SJCRH30 (cell line): ENCODE measurements at regions not wholly inside any gene's neighbourhood (a gene's known extent, or its start where the extent isn't known, plus 50 kb on each side); places are given as distances from the start of the nearest gene placed in this dataset.

Experiments
- DNase-seq, 2 experiments: peaks; one replicate each; pipeline ENCODE4 v3.0.0-alpha.2; 2015 to 2020
- H3K27ac ChIP-seq: fragments of 250-450 bp; sonication (Bioruptor Pico); 2 replicates; pipeline ENCODE4 v1.5.1; 2020; ENCODE audit warnings: mild to moderate bottlenecking, moderate library complexity
- H3K27me3 ChIP-seq: fragments of 250-450 bp; sonication (Bioruptor Pico); 2 replicates; pipeline ENCODE4 v1.5.1; 2020; ENCODE audit warnings: mild to moderate bottlenecking, moderate library complexity
- H3K36me3 ChIP-seq: fragments of 250-450 bp; sonication (Bioruptor Pico); 2 replicates; pipeline ENCODE4 v1.5.1; 2020; ENCODE audit warnings: mild to moderate bottlenecking, moderate library complexity
- H3K4me1 ChIP-seq: fragments of 250-450 bp; sonication (Bioruptor Pico); 2 replicates; pipeline ENCODE4 v1.5.1; 2020; ENCODE audit warnings: mild to moderate bottlenecking, moderate library complexity
- H3K4me3 ChIP-seq: fragments of 250-450 bp; sonication (Bioruptor Pico); 2 replicates; pipeline ENCODE4 v1.5.1; 2020; ENCODE audit warnings: mild to moderate bottlenecking, moderate library complexity
- H3K9me3 ChIP-seq: fragments of 250-450 bp; sonication (Bioruptor Pico); replicated peaks from 2 replicates; pipeline ENCODE4 v1.5.1; 2020; ENCODE audit warnings: mild to moderate bottlenecking, moderate library complexity

DNA sequence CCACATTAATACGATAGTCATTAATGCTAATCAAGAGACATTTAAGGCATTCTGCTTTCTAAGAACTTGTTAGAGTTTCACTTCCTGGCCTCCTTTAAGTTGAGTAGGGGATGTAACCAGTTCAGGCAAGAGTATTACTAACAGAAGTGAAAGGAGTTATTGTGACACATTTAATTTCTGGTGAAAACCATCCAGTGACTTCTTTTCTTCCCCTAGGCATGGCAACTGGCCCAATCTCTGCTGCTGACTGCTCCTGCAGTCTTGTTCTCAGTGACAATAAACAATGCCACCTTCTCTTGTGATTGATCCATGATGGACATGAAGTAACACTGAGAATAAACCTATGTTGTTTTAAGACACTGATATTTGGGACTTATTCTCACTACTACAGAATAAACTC lies 130.9 kb upstream of the DEFB112 start:
- Histone ChIP-seq H3K4me3 (no peak overlapping the region), H3K27ac (no peak overlapping the region), H3K27me3 (no peaks in the 10 kb centered on the region), H3K36me3 (no peaks in the 10 kb centered on the region), H3K4me1 (no peaks in the 10 kb centered on the region), H3K9me3 (no peaks in the 10 kb centered on the region)
- DNase-seq: no peak

DNA sequence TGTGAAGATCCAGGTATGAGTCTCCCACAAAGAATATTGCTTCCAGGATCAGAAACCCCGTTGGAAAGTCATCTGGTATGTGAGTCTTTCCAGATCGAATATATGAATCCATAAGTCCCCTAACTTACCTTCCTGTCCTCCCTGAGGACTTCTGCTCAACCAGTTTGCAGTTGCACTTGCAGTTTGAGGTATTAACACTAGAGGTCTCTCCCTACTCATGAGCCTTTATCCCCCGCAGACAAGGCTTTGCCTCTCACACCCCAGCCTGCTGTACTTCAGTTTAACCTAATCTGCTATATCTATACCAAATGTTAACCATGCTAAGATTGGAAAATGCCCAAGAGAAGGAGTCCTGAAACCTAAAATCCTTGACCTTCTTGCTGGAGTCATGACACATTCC lies 135.3 kb upstream of the DEFB112 start:
- Histone ChIP-seq H3K9me3 (no peaks in the 10 kb centered on the region), H3K4me1 (no peaks in the 10 kb centered on the region), H3K27ac (no peak overlapping the region), H3K4me3 (no peak overlapping the region), H3K27me3 (no peaks in the 10 kb centered on the region), H3K36me3 (no peaks in the 10 kb centered on the region)
- peak; percentile 2 to 56 for DNase-seq

DNA sequence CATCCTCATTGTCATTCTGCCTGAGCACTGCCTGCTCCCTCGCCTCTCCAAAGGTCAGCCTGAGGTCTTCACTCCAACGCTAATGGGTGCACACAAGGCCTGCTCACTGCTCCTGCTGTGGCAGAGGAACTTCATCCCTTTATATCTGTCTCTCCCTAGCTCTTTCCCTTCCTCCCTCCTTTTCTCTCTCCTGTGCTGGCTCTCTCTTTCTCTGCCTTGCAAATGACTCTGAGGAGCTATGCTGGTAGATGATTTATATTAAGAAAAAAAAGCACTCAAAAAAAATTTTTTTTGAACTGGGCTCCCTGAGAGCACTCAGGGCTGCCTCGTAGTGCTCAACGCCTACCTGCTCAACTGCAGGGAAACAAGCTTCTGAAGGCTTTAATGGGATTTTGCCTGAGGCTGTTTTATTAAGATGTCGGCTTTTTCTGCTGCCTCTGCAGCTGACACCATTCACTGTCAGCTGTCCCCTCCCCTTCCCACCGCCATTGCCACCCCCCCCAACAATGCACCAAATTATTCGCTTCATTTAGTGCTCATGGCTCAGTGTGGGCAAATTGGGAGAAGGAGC lies 137.7 kb upstream of the DEFB112 start:
- H3K4me3 ChIP-seq: no peak overlapping the region
- H3K27me3 ChIP-seq: no peaks in the 10 kb centered on the region
- no peaks in the 10 kb centered on the region for H3K9me3 ChIP-seq
- H3K4me1 ChIP-seq: no peaks in the 10 kb centered on the region
- H3K27ac ChIP-seq: no peak overlapping the region
- H3K36me3 ChIP-seq: no peaks in the 10 kb centered on the region
- peak in 1 of 2 experiments; percentile 32 for DNase-seq

DNA sequence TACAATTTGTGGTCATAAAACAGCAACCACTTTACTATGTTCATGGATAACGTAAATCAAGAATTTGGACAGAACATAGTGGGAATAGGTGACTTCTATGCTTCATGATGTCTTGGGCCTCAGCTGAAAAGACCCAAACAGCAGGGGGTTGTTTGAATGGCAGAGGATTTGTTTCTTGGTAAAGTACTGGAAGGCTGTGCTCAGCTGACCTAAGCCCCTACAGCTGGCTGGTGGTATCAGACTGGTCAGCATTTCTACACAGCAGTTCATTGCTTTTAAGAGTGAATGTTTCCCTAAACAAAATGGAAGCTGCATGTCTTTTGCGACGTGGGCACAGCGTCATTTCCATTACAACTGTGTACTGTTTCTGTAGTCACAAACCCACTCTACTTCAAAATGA lies 148.5 kb upstream of the DEFB112 start:
- Histone ChIP-seq H3K4me3 (no peak overlapping the region), H3K9me3 (no peaks in the 10 kb centered on the region), H3K27me3 (no peaks in the 10 kb centered on the region), H3K4me1 (no peaks in the 10 kb centered on the region), H3K27ac (no peak overlapping the region), H3K36me3 (no peaks in the 10 kb centered on the region)
- DNase-seq: no peak

DNA sequence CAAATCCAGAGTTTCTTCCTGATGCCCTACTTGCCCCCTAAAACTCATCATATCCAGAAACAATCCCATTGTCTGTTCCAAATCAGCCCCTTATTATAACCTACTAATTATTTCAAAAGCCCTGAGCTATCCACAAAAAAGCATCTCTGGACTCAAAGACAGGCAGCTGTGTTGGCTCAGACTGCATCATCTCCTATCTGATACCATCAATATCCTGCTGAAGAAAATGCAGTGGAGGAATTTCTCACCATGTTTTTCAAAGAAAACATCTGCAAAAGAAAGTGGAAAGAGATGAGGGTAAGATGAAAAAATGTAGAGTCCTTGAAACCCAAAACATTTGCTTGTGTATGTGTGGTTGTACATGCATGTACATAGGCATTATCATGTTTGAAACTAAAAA lies 153.0 kb upstream of the DEFB112 start:
- Histone ChIP-seq H3K4me1 (no peaks in the 10 kb centered on the region), H3K9me3 (no peaks in the 10 kb centered on the region), H3K36me3 (no peaks in the 10 kb centered on the region), H3K27ac (no peak overlapping the region), H3K27me3 (no peaks in the 10 kb centered on the region), H3K4me3 (no peak overlapping the region)
- DNase-seq: no peak

DNA sequence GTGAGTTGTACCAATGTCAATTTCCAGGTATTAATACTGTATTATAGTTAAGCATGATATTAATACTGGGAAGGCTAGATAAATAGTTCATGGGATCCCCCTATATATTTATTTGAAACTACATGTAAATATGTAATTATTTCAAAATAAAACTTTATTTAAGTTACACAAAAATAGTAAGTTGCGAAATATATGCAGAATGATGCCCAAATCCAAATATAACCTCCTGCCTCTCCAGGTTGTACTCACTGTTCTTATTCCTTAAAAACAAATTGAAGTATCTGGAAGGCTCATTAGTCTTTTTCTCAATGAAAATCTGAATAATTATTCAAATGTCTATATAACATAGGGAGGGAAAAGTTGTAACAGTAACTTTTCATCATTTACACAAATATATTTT lies 161.9 kb upstream of the DEFB112 start:
- Histone ChIP-seq H3K4me1 (no peaks in the 10 kb centered on the region), H3K27ac (no peak overlapping the region), H3K4me3 (no peak overlapping the region), H3K9me3 (no peaks in the 10 kb centered on the region), H3K27me3 (no peaks in the 10 kb centered on the region), H3K36me3 (no peaks in the 10 kb centered on the region)
- DNase-seq: no peak

DNA sequence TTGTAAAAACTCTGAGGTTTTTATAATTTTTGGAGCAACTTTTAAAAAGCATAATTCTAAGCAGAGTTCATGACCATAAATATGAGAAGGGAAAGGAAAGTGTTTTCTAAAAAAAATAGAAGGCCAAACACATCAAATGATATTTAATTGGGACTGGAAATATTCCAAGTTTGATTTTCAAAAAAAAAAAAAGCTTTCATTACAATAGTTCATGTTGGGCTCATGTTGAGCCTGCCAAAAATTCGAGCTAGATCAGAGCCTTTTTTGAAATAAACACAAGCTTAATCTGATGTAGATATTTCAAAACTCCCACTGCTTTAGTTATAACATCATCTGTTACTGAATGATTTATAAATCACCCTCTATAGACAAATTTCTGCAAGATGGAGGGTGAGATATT lies 163.4 kb upstream of the DEFB112 start:
- Histone ChIP-seq H3K27ac (no peak overlapping the region), H3K36me3 (no peaks in the 10 kb centered on the region), H3K4me1 (no peaks in the 10 kb centered on the region), H3K9me3 (no peaks in the 10 kb centered on the region), H3K27me3 (no peaks in the 10 kb centered on the region), H3K4me3 (no peak overlapping the region)
- DNase-seq: no peak

DNA sequence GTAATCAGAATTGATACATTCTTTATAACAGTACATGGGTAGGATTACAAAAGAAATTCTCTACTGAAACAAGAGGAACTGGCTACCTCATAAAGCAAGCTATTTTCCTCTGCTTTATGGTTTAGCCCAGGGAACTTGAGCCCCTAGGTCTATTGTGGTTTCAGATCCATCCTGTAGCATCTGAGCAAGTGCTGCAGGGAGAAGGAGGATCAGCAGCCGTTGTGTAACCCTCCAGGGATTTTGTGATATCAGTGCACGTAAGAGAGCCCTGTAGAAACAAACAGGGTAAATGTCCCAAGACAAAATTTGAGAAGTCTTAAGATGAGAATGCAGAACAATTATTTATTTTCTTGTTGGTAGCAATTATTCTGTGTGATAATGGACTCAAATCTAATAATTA lies 165.2 kb upstream of the DEFB112 start:
- no peak overlapping the region for H3K4me3 ChIP-seq
- no peak for DNase-seq
- H3K27ac ChIP-seq: no peak overlapping the region
- H3K36me3 ChIP-seq: no peaks in the 10 kb centered on the region
- no peaks in the 10 kb centered on the region for H3K27me3 ChIP-seq
- H3K4me1 ChIP-seq: no peaks in the 10 kb centered on the region
- H3K9me3 ChIP-seq: no peaks in the 10 kb centered on the region

DNA sequence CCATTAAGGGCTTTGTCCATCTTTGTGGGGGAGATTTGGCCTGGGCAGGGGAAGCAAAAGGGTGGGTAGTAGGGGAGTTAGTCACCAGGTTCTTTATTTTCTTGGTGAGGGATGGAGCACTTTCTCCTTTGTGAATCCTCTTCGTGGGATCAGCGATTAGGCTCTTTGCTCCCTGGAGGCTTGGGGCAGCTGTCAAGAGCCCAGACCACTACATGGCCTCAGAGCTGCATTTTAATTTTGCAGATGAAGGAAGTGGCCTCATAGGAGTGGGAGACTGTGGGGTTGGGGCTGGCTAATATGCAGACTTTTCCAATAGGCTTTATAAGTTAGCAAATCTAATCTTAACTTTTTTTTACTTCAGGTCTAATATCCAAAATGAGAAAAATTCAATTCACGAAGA lies 168.1 kb upstream of the DEFB112 start:
- no peaks in the 10 kb centered on the region for H3K4me1 ChIP-seq
- peak; percentile 54 to 66 for DNase-seq
- H3K9me3 ChIP-seq: no peaks in the 10 kb centered on the region; the same call in 1 of the 2 replicates
- no peak overlapping the region for H3K4me3 ChIP-seq
- no peaks in the 10 kb centered on the region for H3K36me3 ChIP-seq
- no peaks in the 10 kb centered on the region for H3K27me3 ChIP-seq
- no peak overlapping the region for H3K27ac ChIP-seq

DNA sequence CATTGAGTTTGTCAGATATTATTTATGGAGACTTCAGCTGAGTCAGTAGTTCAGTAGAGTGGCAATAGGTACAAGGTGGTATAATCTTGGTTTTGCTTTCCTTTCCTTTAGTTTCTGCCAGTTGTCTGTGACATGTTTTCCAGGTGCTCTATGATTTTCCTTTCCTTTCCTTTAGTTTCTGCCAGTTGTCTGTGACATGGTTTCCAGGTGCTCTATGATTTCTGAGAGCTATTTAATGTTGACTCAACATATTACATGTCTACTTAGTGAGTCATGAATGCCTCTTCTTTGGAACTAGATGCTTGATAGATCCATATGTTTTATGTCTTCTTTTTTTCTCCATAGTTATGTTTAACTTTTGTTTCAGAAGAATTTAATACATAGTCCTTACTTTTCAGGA lies 186.4 kb upstream of the DEFB112 start:
- no peak overlapping the region for H3K27ac ChIP-seq
- H3K9me3 ChIP-seq: no peaks in the 10 kb centered on the region
- no peak overlapping the region for H3K4me3 ChIP-seq
- no peaks in the 10 kb centered on the region for H3K36me3 ChIP-seq
- no peaks in the 10 kb centered on the region for H3K27me3 ChIP-seq
- no peaks in the 10 kb centered on the region for H3K4me1 ChIP-seq
- no peak for DNase-seq

DNA sequence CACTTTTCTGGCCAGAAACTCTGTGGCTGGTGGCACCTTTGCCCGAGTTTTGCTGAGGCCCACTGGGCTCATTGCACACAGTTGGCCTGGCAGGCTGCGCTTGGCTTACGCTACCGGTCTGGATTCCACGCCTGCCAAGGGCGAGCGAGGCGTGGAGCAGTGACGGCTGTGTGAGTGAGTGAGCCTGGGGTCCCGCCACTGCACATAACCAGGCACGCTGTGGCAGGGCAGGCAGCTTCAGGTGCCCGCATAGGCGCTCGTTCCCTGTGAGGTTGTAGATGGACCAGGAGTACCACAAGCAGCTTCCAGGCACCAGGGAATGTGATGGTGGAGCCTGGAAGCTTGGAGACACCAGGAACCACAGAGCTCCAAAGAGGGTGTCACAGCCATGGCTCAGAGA lies 190.1 kb upstream of the DEFB112 start:
- no peaks in the 10 kb centered on the region for H3K36me3 ChIP-seq

DNA sequence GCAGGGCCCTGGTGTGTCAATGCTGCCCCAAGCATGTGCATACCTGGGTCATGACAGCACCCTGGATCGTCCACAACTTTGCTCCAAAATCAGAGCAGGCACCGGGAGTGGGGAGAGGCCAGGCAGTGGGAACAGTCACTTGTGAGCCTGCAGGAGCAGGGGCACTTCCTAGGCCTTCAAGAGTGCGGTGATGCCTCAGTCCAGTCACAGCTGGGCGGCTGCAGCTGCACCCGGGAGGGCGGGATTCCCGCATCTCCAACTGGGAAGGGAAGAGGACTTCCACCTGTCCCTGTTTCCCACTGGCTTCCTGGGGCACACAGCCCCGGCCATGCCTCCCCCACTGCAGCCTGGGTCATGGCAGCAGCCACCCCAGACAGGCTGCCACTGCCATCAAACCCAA lies 191.3 kb upstream of the DEFB112 start:
- peak in 1 of 2 experiments; percentile 8 for DNase-seq
- no peaks in the 10 kb centered on the region for H3K27me3 ChIP-seq
- no peak overlapping the region for H3K27ac ChIP-seq
- H3K9me3 ChIP-seq: no peaks in the 10 kb centered on the region
- no peak overlapping the region for H3K4me3 ChIP-seq
- no peaks in the 10 kb centered on the region for H3K4me1 ChIP-seq
- no peaks in the 10 kb centered on the region for H3K36me3 ChIP-seq

More for the DNA sequence above, 190.1 kb upstream of the DEFB112 start:
- Histone ChIP-seq H3K27ac (no peak overlapping the region), H3K4me1 (no peaks in the 10 kb centered on the region), H3K27me3 (no peaks in the 10 kb centered on the region), H3K4me3 (no peak overlapping the region), H3K9me3 (no peaks in the 10 kb centered on the region)
- no peak for DNase-seq

DNA sequence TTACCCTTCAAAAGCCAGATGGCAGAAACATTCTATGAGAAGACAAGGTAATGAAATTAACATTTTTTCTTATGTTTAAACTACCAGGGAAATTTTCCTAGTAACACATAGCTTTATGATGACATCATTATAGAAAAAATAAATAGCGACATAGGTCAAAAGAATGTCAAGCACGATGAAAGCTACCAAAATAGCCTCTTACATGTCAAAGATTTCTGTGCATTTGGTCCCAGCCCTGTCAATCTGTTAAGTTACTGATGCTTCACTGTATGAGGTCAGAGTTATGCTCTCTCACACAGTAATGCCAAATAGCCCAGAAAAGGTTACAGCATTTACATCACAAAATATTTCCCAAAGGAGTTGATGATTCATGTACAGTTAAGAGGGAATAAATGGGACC lies 199.8 kb upstream of the DEFB112 start:
- Histone ChIP-seq H3K27ac (no peak overlapping the region; the same call in 1 of the 2 replicates), H3K4me1 (peaks cover 9% of the 10 kb centered on the region; the same call in 1 of the 2 replicates), H3K4me3 (no peak overlapping the region), H3K9me3 (no peaks in the 10 kb centered on the region), H3K36me3 (no peaks in the 10 kb centered on the region), H3K27me3 (no peaks in the 10 kb centered on the region)
- peak; percentile 12 for DNase-seq

DNA sequence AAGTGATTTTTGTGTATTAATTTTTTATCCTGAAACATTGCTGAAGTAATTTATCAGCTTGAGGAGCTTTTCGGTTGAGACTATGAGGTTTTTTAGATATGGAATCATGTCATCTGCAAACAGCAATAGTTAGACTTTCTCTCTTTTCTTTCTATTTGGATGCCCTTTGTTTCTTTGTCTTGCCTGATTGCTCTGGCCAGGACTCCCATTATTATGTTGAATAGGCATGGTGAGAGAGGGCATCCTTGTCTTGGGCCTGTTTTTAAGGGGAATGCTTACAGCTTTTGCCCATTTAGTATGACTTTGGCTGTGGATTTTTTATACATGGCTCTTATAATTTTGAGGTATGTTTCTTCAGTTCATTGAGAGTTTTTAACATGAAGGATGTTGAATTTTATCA lies 207.6 kb upstream of the DEFB112 start:
- Histone ChIP-seq H3K27me3 (no peaks in the 10 kb centered on the region), H3K4me1 (no peaks in the 10 kb centered on the region), H3K9me3 (no peaks in the 10 kb centered on the region), H3K27ac (no peak overlapping the region), H3K36me3 (no peaks in the 10 kb centered on the region), H3K4me3 (no peak overlapping the region)
- DNase-seq: no peak

DNA sequence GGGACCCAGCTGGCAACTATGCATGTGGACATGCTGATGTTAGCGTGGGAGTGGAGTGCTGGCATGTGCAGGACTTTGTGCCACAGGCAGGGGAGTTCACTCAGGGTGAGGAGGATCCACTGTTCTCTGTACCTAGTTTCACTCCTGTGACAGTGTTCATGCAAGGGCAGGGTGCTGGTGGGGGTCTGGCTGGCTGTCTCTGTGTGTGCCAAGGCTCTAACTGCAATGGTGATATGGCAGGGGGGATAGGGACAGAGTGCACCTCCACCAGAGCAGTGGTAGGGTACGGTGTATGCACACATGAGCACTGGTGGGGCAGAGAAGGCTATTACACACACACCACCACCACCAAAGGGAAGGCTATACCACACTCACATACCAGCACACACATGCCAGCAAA lies 210.2 kb upstream of the DEFB112 start:
- H3K9me3 ChIP-seq: no peaks in the 10 kb centered on the region
- no peak overlapping the region for H3K27ac ChIP-seq
- H3K4me3 ChIP-seq: no peak overlapping the region
- no peaks in the 10 kb centered on the region for H3K4me1 ChIP-seq
- no peak for DNase-seq
- no peaks in the 10 kb centered on the region for H3K36me3 ChIP-seq
- no peaks in the 10 kb centered on the region for H3K27me3 ChIP-seq

DNA sequence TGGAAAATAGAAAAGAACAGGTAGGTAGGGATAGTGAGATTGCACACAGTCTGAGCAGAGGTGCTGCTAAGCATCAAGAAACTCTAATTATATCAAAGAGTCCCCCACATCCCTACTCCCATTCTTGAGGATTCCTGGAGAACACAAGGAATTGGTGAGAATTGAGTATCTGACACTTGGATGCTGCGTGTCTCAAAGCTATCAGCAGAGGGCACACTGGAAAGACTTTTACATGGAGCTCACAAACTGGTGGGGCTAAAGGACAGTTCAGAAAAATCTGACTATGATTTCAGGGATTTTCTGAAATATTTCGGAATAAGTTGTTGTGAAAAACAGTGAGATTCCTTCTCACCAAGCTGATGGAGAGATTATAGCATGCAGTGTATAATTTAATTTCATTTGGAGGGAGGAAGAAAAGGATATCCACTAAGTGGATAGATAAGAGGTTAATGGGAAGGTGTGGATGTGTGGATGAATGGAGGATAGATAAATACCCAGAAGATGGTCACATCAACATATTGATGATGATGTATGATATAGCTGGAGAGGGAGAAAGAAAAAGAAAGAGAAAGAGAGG lies 215.4 kb upstream of the DEFB112 start:
- Histone ChIP-seq H3K9me3 (no peaks in the 10 kb centered on the region), H3K27me3 (no peaks in the 10 kb centered on the region), H3K4me1 (peaks cover 2% of the 10 kb centered on the region; the same call in 1 of the 2 replicates), H3K36me3 (no peaks in the 10 kb centered on the region), H3K4me3 (no peak overlapping the region), H3K27ac (no peak overlapping the region)
- DNase-seq: peak; percentile 6 to 41
